ENCODE measurements at regions not wholly inside any gene's neighbourhood (a gene's known extent, or its start where the extent isn't known, plus 50 kb on each side); places are given as distances from the start of the nearest gene placed in this dataset.

- no peaks in the 10 kb centered on the region for H3K79me2 ChIP-seq (replicated peaks; ENCODE audit: insufficient read depth)
- Mint-ChIP-seq H3K27me3 (ENCODE audit: insufficient read depth, low read depth, poor library complexity) (no peaks in the 10 kb centered on the region), H3K4me3 (no peak overlapping the region), H3K27ac (no peak overlapping the region), H3K36me3 (ENCODE audit: low read depth) (peaks cover 3% of the 10 kb centered on the region; the same call in 2 of the 3 replicates), H3K9me3 (peaks cover 6% of the 10 kb centered on the region; the same call in 2 of the 3 replicates), H3K4me1 (peaks cover 5% of the 10 kb centered on the region; the same call in 2 of the 3 replicates)
- no peaks in the 10 kb centered on the region for H3K27me3 ChIP-seq (ENCODE audit: insufficient read depth)
- H3K4me1 ChIP-seq (ENCODE audit: insufficient read depth), result no peaks in the 10 kb centered on the region; the same call in 1 of the 2 replicates
- peaks cover 5% of the 10 kb centered on the region for H3K9me2 ChIP-seq (ENCODE audit: insufficient read depth)
- ATAC-seq, result no peak
- H3K27ac ChIP-seq (ENCODE audit: low read depth), result no peak overlapping the region
- no peaks in the 10 kb centered on the region for H4K20me1 ChIP-seq (replicated peaks; ENCODE audit: insufficient read depth)
- H3K4me3 ChIP-seq, result no peak overlapping the region
- H3K36me3 ChIP-seq (ENCODE audit: insufficient read depth), result no peaks in the 10 kb centered on the region
- TF ChIP-seq, protein P1, sequence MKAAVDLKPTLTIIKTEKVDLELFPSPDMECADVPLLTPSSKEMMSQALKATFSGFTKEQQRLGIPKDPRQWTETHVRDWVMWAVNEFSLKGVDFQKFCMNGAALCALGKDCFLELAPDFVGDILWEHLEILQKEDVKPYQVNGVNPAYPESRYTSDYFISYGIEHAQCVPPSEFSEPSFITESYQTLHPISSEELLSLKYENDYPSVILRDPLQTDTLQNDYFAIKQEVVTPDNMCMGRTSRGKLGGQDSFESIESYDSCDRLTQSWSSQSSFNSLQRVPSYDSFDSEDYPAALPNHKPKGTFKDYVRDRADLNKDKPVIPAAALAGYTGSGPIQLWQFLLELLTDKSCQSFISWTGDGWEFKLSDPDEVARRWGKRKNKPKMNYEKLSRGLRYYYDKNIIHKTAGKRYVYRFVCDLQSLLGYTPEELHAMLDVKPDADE (IDR thresholded peaks at IDR 0.05), result no peak
- TF ChIP-seq ZNF331 (CRISPR knock-in tag; IDR thresholded peaks at IDR 0.05; ENCODE audit: low read depth) (no peak), JUNB (IDR thresholded peaks at IDR 0.05; ENCODE audit: unreplicated experiment) (no peak), EZH2 (IDR thresholded peaks at IDR 0.05; ENCODE audit: low read depth, unreplicated experiment) (no peak), STAT1 (IDR thresholded peaks at IDR 0.05; ENCODE audit: unreplicated experiment) (no peak), NANOG (IDR thresholded peaks at IDR 0.05; ENCODE audit: borderline replicate concordance) (no peak), CREB1 (CRISPR knock-in tag; IDR thresholded peaks at IDR 0.05; ENCODE audit: low read depth) (no peak), POLR2AphosphoS5 (IDR thresholded peaks at IDR 0.05; ENCODE audit: low read depth) (no peak), EZH2phosphoT487 (IDR thresholded peaks at IDR 0.05; ENCODE audit: unreplicated experiment) (no peak), REST (IDR thresholded peaks at IDR 0.05; ENCODE audit: unreplicated experiment) (no peak)
- TF ChIP-seq, protein P2, sequence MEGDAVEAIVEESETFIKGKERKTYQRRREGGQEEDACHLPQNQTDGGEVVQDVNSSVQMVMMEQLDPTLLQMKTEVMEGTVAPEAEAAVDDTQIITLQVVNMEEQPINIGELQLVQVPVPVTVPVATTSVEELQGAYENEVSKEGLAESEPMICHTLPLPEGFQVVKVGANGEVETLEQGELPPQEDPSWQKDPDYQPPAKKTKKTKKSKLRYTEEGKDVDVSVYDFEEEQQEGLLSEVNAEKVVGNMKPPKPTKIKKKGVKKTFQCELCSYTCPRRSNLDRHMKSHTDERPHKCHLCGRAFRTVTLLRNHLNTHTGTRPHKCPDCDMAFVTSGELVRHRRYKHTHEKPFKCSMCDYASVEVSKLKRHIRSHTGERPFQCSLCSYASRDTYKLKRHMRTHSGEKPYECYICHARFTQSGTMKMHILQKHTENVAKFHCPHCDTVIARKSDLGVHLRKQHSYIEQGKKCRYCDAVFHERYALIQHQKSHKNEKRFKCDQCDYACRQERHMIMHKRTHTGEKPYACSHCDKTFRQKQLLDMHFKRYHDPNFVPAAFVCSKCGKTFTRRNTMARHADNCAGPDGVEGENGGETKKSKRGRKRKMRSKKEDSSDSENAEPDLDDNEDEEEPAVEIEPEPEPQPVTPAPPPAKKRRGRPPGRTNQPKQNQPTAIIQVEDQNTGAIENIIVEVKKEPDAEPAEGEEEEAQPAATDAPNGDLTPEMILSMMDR (conservative IDR thresholded peaks at IDR 0.05; ENCODE audit: low read depth in 2 of 2), result no peak
- TF ChIP-seq, protein P3, sequence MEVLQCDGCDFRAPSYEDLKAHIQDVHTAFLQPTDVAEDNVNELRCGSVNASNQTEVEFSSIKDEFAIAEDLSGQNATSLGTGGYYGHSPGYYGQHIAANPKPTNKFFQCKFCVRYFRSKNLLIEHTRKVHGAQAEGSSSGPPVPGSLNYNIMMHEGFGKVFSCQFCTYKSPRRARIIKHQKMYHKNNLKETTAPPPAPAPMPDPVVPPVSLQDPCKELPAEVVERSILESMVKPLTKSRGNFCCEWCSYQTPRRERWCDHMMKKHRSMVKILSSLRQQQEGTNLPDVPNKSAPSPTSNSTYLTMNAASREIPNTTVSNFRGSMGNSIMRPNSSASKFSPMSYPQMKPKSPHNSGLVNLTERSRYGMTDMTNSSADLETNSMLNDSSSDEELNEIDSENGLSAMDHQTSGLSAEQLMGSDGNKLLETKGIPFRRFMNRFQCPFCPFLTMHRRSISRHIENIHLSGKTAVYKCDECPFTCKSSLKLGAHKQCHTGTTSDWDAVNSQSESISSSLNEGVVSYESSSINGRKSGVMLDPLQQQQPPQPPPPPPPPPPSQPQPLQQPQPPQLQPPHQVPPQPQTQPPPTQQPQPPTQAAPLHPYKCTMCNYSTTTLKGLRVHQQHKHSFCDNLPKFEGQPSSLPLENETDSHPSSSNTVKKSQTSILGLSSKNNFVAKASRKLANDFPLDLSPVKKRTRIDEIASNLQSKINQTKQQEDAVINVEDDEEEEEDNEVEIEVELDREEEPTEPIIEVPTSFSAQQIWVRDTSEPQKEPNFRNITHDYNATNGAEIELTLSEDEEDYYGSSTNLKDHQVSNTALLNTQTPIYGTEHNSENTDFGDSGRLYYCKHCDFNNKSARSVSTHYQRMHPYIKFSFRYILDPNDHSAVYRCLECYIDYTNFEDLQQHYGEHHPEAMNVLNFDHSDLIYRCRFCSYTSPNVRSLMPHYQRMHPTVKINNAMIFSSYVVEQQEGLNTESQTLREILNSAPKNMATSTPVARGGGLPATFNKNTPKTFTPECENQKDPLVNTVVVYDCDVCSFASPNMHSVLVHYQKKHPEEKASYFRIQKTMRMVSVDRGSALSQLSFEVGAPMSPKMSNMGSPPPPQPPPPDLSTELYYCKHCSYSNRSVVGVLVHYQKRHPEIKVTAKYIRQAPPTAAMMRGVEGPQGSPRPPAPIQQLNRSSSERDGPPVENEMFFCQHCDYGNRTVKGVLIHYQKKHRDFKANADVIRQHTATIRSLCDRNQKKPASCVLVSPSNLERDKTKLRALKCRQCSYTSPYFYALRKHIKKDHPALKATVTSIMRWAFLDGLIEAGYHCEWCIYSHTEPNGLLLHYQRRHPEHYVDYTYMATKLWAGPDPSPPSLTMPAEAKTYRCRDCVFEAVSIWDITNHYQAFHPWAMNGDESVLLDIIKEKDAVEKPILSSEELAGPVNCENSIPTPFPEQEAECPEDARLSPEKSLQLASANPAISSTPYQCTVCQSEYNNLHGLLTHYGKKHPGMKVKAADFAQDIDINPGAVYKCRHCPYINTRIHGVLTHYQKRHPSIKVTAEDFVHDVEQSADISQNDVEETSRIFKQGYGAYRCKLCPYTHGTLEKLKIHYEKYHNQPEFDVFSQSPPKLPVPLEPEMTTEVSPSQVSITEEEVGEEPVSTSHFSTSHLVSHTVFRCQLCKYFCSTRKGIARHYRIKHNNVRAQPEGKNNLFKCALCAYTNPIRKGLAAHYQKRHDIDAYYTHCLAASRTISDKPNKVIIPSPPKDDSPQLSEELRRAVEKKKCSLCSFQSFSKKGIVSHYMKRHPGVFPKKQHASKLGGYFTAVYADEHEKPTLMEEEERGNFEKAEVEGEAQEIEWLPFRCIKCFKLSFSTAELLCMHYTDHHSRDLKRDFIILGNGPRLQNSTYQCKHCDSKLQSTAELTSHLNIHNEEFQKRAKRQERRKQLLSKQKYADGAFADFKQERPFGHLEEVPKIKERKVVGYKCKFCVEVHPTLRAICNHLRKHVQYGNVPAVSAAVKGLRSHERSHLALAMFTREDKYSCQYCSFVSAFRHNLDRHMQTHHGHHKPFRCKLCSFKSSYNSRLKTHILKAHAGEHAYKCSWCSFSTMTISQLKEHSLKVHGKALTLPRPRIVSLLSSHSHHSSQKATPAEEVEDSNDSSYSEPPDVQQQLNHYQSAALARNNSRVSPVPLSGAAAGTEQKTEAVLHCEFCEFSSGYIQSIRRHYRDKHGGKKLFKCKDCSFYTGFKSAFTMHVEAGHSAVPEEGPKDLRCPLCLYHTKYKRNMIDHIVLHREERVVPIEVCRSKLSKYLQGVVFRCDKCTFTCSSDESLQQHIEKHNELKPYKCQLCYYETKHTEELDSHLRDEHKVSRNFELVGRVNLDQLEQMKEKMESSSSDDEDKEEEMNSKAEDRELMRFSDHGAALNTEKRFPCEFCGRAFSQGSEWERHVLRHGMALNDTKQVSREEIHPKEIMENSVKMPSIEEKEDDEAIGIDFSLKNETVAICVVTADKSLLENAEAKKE (CRISPR knock-in tag; IDR thresholded peaks at IDR 0.05), result no peak
- no peaks in the 10 kb centered on the region for H3F3A ChIP-seq (replicated peaks; ENCODE audit: low read depth)
- no peak for DNase-seq (ENCODE audit: low spot score)
- no peak overlapping the region for H3K4me2 ChIP-seq
- H2AFZ ChIP-seq, result no peak overlapping the region
Observed at GRCh38 chr1:188225975-188226374, 1397.2 kb downstream of the PLA2G4A start.

Data from GM23338 (cell line).